SK-N-SH treated with all-trans-retinoic acid at 6 μM for 48 hours (cell line): ENCODE measurements at regions not wholly inside any gene's neighbourhood (a gene's known extent, or its start where the extent isn't known, plus 50 kb on each side); places are given as distances from the start of the nearest gene placed in this dataset.

ENCODE experiments used
- ARNTL ChIP-seq: fragments of 450-650 bp; formaldehyde crosslinking; IDR thresholded peaks from 2 replicates; pipeline ENCODE4 v1.5.0; 2020; ENCODE audit warnings: low read depth, mild to moderate bottlenecking, moderate library complexity, borderline replicate concordance
- CSDC2 ChIP-seq: fragments of 250-450 bp; sonication (Bioruptor Pico); IDR thresholded peaks from 2 replicates; pipeline ENCODE4 v1.5.0; 2020; ENCODE audit warnings: mild to moderate bottlenecking, moderate library complexity
- CSRNP3 ChIP-seq: fragments of 250-450 bp; sonication (Bioruptor Pico); IDR thresholded peaks from 2 replicates; pipeline ENCODE4 v1.5.1; 2021; ENCODE audit warnings: mild to moderate bottlenecking, moderate library complexity
- ISL1 ChIP-seq: fragments of 250-450 bp; sonication (Bioruptor Pico); IDR thresholded peaks from 2 replicates; pipeline ENCODE4 v2.1.2; 2022; ENCODE audit warnings: mild to moderate bottlenecking, moderate library complexity
- OSR1 ChIP-seq: fragments of 250-450 bp; sonication (Bioruptor Pico); IDR thresholded peaks from 2 replicates; pipeline ENCODE4 v1.8.0; 2022; ENCODE audit warnings: moderate library complexity, mild to moderate bottlenecking, inconsistent platforms
- PPARA ChIP-seq: fragments of 250-450 bp; sonication (Bioruptor Pico); IDR thresholded peaks from 2 replicates; pipeline ENCODE4 v1.5.0; 2020; ENCODE audit warnings: mild to moderate bottlenecking, borderline replicate concordance
- RARB ChIP-seq: fragments of 250-450 bp; sonication (Bioruptor Pico); IDR thresholded peaks from 2 replicates; pipeline ENCODE4 v1.8.0; 2021; ENCODE audit warnings: mild to moderate bottlenecking, moderate library complexity
- ZFP3 ChIP-seq: fragments of 250-450 bp; sonication (Bioruptor Pico); IDR thresholded peaks from 2 replicates; pipeline ENCODE4 v1.5.0; 2020; ENCODE audit warnings: mild to moderate bottlenecking, moderate library complexity
- ZFP30 ChIP-seq: fragments of 450-650 bp; formaldehyde crosslinking; IDR thresholded peaks from 2 replicates; pipeline ENCODE4 v1.5.0; 2022; ENCODE audit warnings: mild to moderate bottlenecking, moderate library complexity
- TF ChIP-seq, protein P1 (sequence below): fragments of 250-450 bp; sonication (Bioruptor Pico); IDR thresholded peaks from 2 replicates; pipeline ENCODE4 v1.8.0; 2020; ENCODE audit warnings: mild to moderate bottlenecking, moderate library complexity, borderline replicate concordance
- TF ChIP-seq, protein P2 (sequence below): fragments of 250-450 bp; sonication (Bioruptor Pico); IDR thresholded peaks from 2 replicates; pipeline ENCODE4 v1.8.0; 2021; ENCODE audit warnings: low read depth, mild to moderate bottlenecking, moderate library complexity, borderline replicate concordance

DNA sequence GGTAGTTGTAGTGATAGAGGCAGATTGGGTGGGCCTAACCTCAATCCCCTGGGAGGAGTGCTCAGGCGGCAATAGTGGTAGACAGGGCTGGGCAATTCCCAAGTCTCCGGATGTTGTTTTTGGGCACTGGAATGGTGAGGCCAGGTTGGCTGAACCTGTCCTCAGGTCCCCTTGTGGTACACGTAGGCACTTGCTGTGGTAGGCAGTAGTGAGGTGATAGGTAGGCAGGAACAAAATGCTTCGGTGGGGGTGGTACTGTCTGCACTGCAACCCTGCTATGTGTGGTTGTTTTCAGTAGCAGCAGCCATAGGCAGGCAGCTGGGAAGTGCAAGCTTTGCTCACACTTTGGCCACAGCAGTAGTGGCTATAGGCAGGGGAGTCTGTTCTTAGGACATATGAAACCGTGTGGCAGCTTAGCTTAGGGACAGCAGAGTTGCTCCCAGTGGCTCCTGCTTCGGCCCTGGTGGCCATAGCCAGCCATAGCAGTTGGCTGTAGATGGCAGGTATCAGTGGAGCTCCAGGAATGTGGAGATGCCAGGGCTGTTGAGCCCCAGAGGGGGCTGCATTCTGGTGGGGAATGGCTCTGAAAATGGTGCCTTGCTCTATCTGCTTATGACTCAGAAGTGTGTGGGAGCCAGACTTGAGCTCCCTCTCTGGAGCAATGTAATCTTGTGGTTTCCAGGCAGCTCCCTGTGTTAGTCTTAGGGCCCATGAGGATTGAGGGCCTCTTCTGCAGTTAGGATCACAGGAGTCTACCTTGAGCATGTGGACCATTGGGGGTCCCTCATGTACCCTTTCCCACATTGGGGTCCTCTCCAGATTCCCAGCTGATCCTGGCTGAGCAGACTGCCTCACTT lies 241.8 kb upstream of the BMP2 start:
- TF ChIP-seq, protein P1, sequence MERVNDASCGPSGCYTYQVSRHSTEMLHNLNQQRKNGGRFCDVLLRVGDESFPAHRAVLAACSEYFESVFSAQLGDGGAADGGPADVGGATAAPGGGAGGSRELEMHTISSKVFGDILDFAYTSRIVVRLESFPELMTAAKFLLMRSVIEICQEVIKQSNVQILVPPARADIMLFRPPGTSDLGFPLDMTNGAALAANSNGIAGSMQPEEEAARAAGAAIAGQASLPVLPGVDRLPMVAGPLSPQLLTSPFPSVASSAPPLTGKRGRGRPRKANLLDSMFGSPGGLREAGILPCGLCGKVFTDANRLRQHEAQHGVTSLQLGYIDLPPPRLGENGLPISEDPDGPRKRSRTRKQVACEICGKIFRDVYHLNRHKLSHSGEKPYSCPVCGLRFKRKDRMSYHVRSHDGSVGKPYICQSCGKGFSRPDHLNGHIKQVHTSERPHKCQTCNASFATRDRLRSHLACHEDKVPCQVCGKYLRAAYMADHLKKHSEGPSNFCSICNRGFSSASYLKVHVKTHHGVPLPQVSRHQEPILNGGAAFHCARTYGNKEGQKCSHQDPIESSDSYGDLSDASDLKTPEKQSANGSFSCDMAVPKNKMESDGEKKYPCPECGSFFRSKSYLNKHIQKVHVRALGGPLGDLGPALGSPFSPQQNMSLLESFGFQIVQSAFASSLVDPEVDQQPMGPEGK (CRISPR knock-in tag): no peak
- TF ChIP-seq CSRNP3 (no peak), RARB (no peak), ZFP3 (no peak), ARNTL (CRISPR knock-in tag) (no peak), OSR1 (no peak), CSDC2 (no peak), ZFP30 (no peak), PPARA (no peak), ISL1 (no peak)
- TF ChIP-seq, protein P2, sequence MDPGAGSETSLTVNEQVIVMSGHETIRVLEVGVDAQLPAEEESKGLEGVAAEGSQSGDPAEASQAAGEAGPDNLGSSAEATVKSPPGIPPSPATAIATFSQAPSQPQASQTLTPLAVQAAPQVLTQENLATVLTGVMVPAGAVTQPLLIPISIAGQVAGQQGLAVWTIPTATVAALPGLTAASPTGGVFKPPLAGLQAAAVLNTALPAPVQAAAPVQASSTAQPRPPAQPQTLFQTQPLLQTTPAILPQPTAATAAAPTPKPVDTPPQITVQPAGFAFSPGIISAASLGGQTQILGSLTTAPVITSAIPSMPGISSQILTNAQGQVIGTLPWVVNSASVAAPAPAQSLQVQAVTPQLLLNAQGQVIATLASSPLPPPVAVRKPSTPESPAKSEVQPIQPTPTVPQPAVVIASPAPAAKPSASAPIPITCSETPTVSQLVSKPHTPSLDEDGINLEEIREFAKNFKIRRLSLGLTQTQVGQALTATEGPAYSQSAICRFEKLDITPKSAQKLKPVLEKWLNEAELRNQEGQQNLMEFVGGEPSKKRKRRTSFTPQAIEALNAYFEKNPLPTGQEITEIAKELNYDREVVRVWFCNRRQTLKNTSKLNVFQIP (CRISPR knock-in tag): no peak
